H1 (cell line): ENCODE measurements at regions not wholly inside any gene's neighbourhood (a gene's known extent, or its start where the extent isn't known, plus 50 kb on each side); places are given as distances from the start of the nearest gene placed in this dataset.

ENCODE experiments used
- CTCF ChIA-PET: fragments of 300-600 bp; sonication (Branson Sonifier 250); formaldehyde crosslinking; loops from one replicate; lab custom pipeline; 2021; ENCODE audit not compliant: partially characterized antibody; lab: Charles Lee
- POLR2A ChIA-PET: fragments of 300-600 bp; sonication (Branson Sonifier 250); formaldehyde crosslinking; loops from one replicate; lab custom pipeline; 2021; ENCODE audit warnings: inconsistent platforms; ENCODE audit not compliant: partially characterized antibody; lab: Charles Lee
- DNase-seq, 2 experiments: peaks; one replicate each; pipeline versions ENCODE4 v3.0.0 to v3.0.0-alpha.2; 2010 to 2022; ENCODE audit warnings: low spot score in 2 of 2, low read depth in 1 of 2, mixed read lengths in 1 of 2
- FAIRE-seq: peaks from 2 replicates; lab custom pipeline; 2011; peaks lifted over from hg19 to GRCh38; lab: Jason Lieb, UNC
- H2AFZ ChIP-seq: 2 replicates; pipeline ENCODE4 v1.8.1; 2012; ENCODE audit warnings: low read length, inconsistent platforms
- H2AK5ac ChIP-seq: 2 replicates; pipeline ENCODE4 v1.6.1; 2013; ENCODE audit warnings: low read depth, low read length
- H2BK120ac ChIP-seq: replicated peaks from 2 replicates; pipeline ENCODE3; 2013; ENCODE audit warnings: low read depth, low read length, inconsistent platforms
- H2BK12ac ChIP-seq: 2 replicates; pipeline ENCODE4 v1.6.1; 2013; ENCODE audit warnings: low read depth, low read length
- H2BK15ac ChIP-seq: 2 replicates; pipeline ENCODE4 v1.6.1; 2013; ENCODE audit warnings: low read length
- H2BK20ac ChIP-seq: 2 replicates; pipeline ENCODE4 v1.6.1; 2013; ENCODE audit warnings: low read length
- H2BK5ac ChIP-seq: 2 replicates; pipeline ENCODE4 v1.6.1; 2013; ENCODE audit warnings: low read depth, low read length
- H3K14ac ChIP-seq: 2 replicates; pipeline ENCODE4 v1.6.1; 2013; ENCODE audit warnings: inconsistent platforms; ENCODE audit not compliant: insufficient read length
- H3K18ac ChIP-seq: 2 replicates; pipeline ENCODE4 v1.6.1; 2013; ENCODE audit warnings: low read length; ENCODE audit errors: extremely low read depth
- H3K23ac ChIP-seq: 2 replicates; pipeline ENCODE4 v1.6.1; 2013; ENCODE audit warnings: inconsistent platforms; ENCODE audit not compliant: insufficient read length
- H3K23me2 ChIP-seq: 2 replicates; pipeline ENCODE4 v1.6.1; 2013; ENCODE audit warnings: low read depth, low read length
- H3K27ac ChIP-seq: 2 replicates; pipeline ENCODE4 v1.6.1; 2011; ENCODE audit warnings: low read depth, low read length, inconsistent platforms
- H3K27me3 ChIP-seq, 4 experiments: replicated peaks in 1 of 4; 1 replicate in 1 of 4; 2 replicates in 3 of 4; pipeline versions ENCODE4 v1.6.1 to v1.8.1; 2011 to 2013; ENCODE audit warnings: low read length in 3 of 4, mild to moderate bottlenecking in 3 of 4, inconsistent platforms in 2 of 4, mixed read lengths in 2 of 4, moderate library complexity in 1 of 4; ENCODE audit not compliant: control insufficient read depth in 3 of 4, insufficient read depth in 3 of 4; ENCODE audit errors: extremely low read depth in 1 of 4
- H3K36me3 ChIP-seq, 4 experiments: 2 replicates each; pipeline versions ENCODE4 v1.6.1 to v1.8.1; 2011 to 2013; ENCODE audit warnings: mild to moderate bottlenecking in 4 of 4, low read length in 3 of 4, moderate library complexity in 2 of 4, control low read depth in 1 of 4, inconsistent platforms in 1 of 4; ENCODE audit not compliant: insufficient read depth in 4 of 4, control insufficient read depth in 2 of 4
- H3K4ac ChIP-seq: replicated peaks from 2 replicates; pipeline ENCODE3; 2013; ENCODE audit warnings: low read length, low read depth, mixed read lengths, inconsistent platforms; ENCODE audit not compliant: insufficient read length
- H3K4me1 ChIP-seq, 4 experiments: replicated peaks in 1 of 4; 1 replicate in 1 of 4; 2 replicates in 3 of 4; pipeline versions ENCODE4 v1.6.1 to v1.8.1; 2011 to 2013; ENCODE audit warnings: low read length in 3 of 4, inconsistent platforms in 2 of 4, mixed read lengths in 1 of 4; ENCODE audit not compliant: insufficient read depth in 4 of 4, control insufficient read depth in 3 of 4
- H3K4me2 ChIP-seq, 2 experiments: 2 replicates each; pipeline versions ENCODE4 v1.6.1 to v1.8.1; 2011 to 2013; ENCODE audit warnings: low read depth in 2 of 2, low read length in 2 of 2, control low read depth in 1 of 2, inconsistent platforms in 1 of 2, mild to moderate bottlenecking in 1 of 2; ENCODE audit not compliant: insufficient read depth in 1 of 2
- H3K4me3 ChIP-seq, 4 experiments: fragments of 200-600, 300-600 bp in 1 of 4; sonication (generic), shearing (Covaris generic), sonication (Bioruptor Twin) in 1 of 4; 2 replicates each; pipeline versions ENCODE4 v1.5.1 to v1.8.1; 2011 to 2016; ENCODE audit warnings: low read length in 4 of 4, low read depth in 3 of 4, control low read depth in 2 of 4, inconsistent platforms in 2 of 4, mild to moderate bottlenecking in 2 of 4, mixed read lengths in 1 of 4, moderate library complexity in 1 of 4; ENCODE audit not compliant: insufficient read depth in 2 of 4; ENCODE audit errors: extremely low read depth in 1 of 4
- H3K56ac ChIP-seq: replicated peaks from 2 replicates; pipeline ENCODE3; 2013; ENCODE audit warnings: low read depth, mild to moderate bottlenecking, mixed read lengths, low read length, inconsistent platforms; ENCODE audit not compliant: insufficient read length
- H3K79me1 ChIP-seq: 2 replicates; pipeline ENCODE4 v1.6.1; 2013; ENCODE audit warnings: low read depth, low read length, control low read depth
- H3K79me2 ChIP-seq, 2 experiments: 2 replicates each; pipeline versions ENCODE4 v1.6.1 to v1.8.1; 2012 to 2013; ENCODE audit warnings: low read length in 2 of 2, mild to moderate bottlenecking in 2 of 2, inconsistent platforms in 1 of 2; ENCODE audit not compliant: insufficient read depth in 2 of 2, control insufficient read depth in 1 of 2
- H3K9ac ChIP-seq, 4 experiments: replicated peaks in 1 of 4; 1 replicate in 1 of 4; 2 replicates in 3 of 4; pipeline versions ENCODE4 v1.6.1 to v1.8.1; 2011 to 2013; ENCODE audit warnings: low read depth in 3 of 4, low read length in 3 of 4, control low read depth in 2 of 4, mild to moderate bottlenecking in 2 of 4, moderate library complexity in 2 of 4, inconsistent platforms in 1 of 4; ENCODE audit errors: extremely low read depth in 1 of 4
- H3K9me3 ChIP-seq, 2 experiments: 2 replicates each; pipeline versions ENCODE4 v1.6.1 to v1.8.1; 2012 to 2013; ENCODE audit warnings: mild to moderate bottlenecking in 2 of 2, moderate library complexity in 2 of 2, control low read depth in 1 of 2, inconsistent platforms in 1 of 2, low read depth in 1 of 2, low read length in 1 of 2, mixed read lengths in 1 of 2; ENCODE audit not compliant: insufficient read depth in 2 of 2
- H4K20me1 ChIP-seq, 2 experiments: replicated peaks in 1 of 2; 2 replicates each; pipeline versions ENCODE3 to v1.8.1; 2011 to 2013; ENCODE audit warnings: inconsistent platforms in 2 of 2, low read length in 2 of 2, mild to moderate bottlenecking in 1 of 2; ENCODE audit not compliant: insufficient read depth in 2 of 2, control insufficient read depth in 1 of 2
- H4K5ac ChIP-seq: 2 replicates; pipeline ENCODE4 v1.6.1; 2013; ENCODE audit warnings: low read length, low read depth, mixed read lengths, inconsistent platforms; ENCODE audit not compliant: insufficient read length
- H4K8ac ChIP-seq: 2 replicates; pipeline ENCODE4 v1.8.0; 2013; ENCODE audit warnings: mild to moderate bottlenecking, moderate library complexity, low read length, inconsistent platforms; ENCODE audit not compliant: insufficient read depth; ENCODE audit errors: extremely low read depth
- H4K91ac ChIP-seq: replicated peaks from 2 replicates; pipeline ENCODE3; 2013; ENCODE audit warnings: low read length, mixed read lengths, inconsistent platforms; ENCODE audit not compliant: insufficient read length
- KDM4A ChIP-seq: IDR thresholded peaks from one replicate; pipeline ENCODE4 v1.7.1; 2012; ENCODE audit warnings: low read depth, mild to moderate bottlenecking, moderate library complexity, low read length, inconsistent platforms; ENCODE audit not compliant: severe bottlenecking
- WGBS, 2 experiments: shearing (Covaris generic) in 1 of 2; methylation state at CpG; one replicate each; pipeline versions ENCODE4 v1.1.6 to v1.1.7; 2013 to 2015; ENCODE audit warnings: low lambda C conversion rate in 2 of 2, mixed read lengths in 2 of 2, inconsistent platforms in 1 of 2, low coverage in 1 of 2, missing lambda C conversion rate in 1 of 2; ENCODE audit not compliant: insufficient replicate concordance in 2 of 2, insufficient coverage in 1 of 2, insufficient read length in 1 of 2; ENCODE audit errors: extremely low coverage in 1 of 2, missing lambda C conversion rate in 1 of 2; 5-methylcytosine and 5-hydroxymethylcytosine counted together

DNA sequence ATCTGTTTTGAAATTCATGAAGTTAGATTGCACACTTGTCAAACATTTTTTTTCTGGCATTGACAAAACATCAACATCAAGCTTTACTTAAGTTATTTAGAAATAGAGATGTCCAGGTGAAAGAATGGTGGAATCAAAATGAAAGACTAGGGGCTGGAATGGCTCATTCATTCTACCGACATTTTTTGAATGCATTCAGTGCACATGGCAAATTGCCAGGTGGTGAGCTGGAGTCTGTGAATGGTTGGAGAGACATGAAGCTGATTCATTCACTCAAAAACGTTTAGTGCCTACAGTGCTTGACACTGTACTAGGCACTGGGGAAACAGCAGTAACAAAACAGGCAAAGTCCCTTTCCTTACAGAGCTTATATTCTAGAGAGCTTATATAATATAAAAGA lies 292.4 kb downstream of the PPP1R2C start:
- Histone ChIP-seq H2BK20ac (no peak overlapping the region), H2BK15ac (no peak overlapping the region), H3K4me1 (no peaks in the 10 kb centered on the region), H3K27ac (no peak overlapping the region), H3K9ac (no peak overlapping the region), H3K14ac (no peak overlapping the region), H2AK5ac (no peak overlapping the region), H2AFZ (no peak overlapping the region), H2BK120ac (no peak overlapping the region), H3K56ac (no peak overlapping the region), H2BK5ac (no peak overlapping the region), H3K23ac (no peak overlapping the region), H4K8ac (no peak overlapping the region), H4K91ac (no peak overlapping the region), H4K20me1 (no peaks in the 10 kb centered on the region), H3K9me3 (no peaks in the 10 kb centered on the region), H2BK12ac (no peak overlapping the region), H3K18ac (no peak overlapping the region), H3K23me2 (no peaks in the 10 kb centered on the region), H3K36me3 (no peaks in the 10 kb centered on the region), H3K4me2 (no peak overlapping the region), H3K27me3 (no peaks in the 10 kb centered on the region), H3K4ac (no peak overlapping the region), H3K79me1 (no peaks in the 10 kb centered on the region), H4K5ac (no peak overlapping the region), H3K4me3 (no peak overlapping the region), H3K79me2 (no peaks in the 10 kb centered on the region)
- ChIA-PET POLR2A (no interaction called here), CTCF (no interaction called here)
- no peak for DNase-seq
- FAIRE-seq: no peak
- 81% methylated on average over 2 of the region's 2 CpGs; no CpG with 5 or more reads in 1 of the 2 experiments for WGBS, 2 experiments
- no peak for TF ChIP-seq KDM4A
